B cell (primary cell): ENCODE measurements at regions not wholly inside any gene's neighbourhood (a gene's known extent, or its start where the extent isn't known, plus 50 kb on each side); places are given as distances from the start of the nearest gene placed in this dataset.

Experiments used
- ATAC-seq: fragments of 200-7000 bp; cut with Tn5 transposase; one replicate; pipeline ENCODE4 v1.10.0; 2021; ENCODE audit warnings: low read depth, mild to moderate bottlenecking, moderate number of reproducible peaks, moderate library complexity
- CTCF ChIA-PET: fragments of 350-600 bp; sonication (Branson Sonifier 250); formaldehyde crosslinking; loops from one replicate; lab custom pipeline; 2021; ENCODE audit warnings: antibody characterized with exemption, inconsistent platforms; lab: Charles Lee
- POLR2A ChIA-PET: fragments of 350-600 bp; sonication (Branson Sonifier 250); formaldehyde crosslinking; loops from one replicate; lab custom pipeline; 2021; ENCODE audit warnings: antibody characterized with exemption; lab: Charles Lee
- DNase-seq: peaks from one replicate; pipeline ENCODE4 v3.0.0; 2013
- H2AFZ ChIP-seq: 2 replicates; pipeline ENCODE4 v1.6.1; 2012; ENCODE audit warnings: mild to moderate bottlenecking, low read depth, low read length; ENCODE audit not compliant: insufficient read depth, poor library complexity, severe bottlenecking
- H3K27ac ChIP-seq, 2 donors: 1 replicate in 1 of 2; 2 replicates in 1 of 2; pipeline ENCODE4 v1.5.1; 2012 to 2013; ENCODE audit warnings: low read length in 2 of 2, mild to moderate bottlenecking in 2 of 2, moderate library complexity in 1 of 2
- H3K27me3 ChIP-seq, 4 experiments: fragments of 200-600 bp in 1 of 4; sonication (generic) in 1 of 4; replicated peaks in 1 of 4; 1 replicate in 2 of 4; 2 replicates in 2 of 4; pipeline versions ENCODE4 v1.6.1 to v1.7.0; 2013 to 2016; ENCODE audit warnings: low read length in 3 of 4, mild to moderate bottlenecking in 2 of 4, mixed read lengths in 1 of 4, moderate library complexity in 1 of 4; ENCODE audit not compliant: insufficient read depth in 4 of 4, control insufficient read depth in 3 of 4; ENCODE audit errors: control extremely low read depth in 1 of 4
- H3K36me3 ChIP-seq, 2 experiments: replicated peaks in 1 of 2; 1 replicate in 1 of 2; 2 replicates in 1 of 2; pipeline versions ENCODE4 v1.6.1 to v1.7.1; 2013; ENCODE audit warnings: low read length in 1 of 2; ENCODE audit not compliant: insufficient read depth in 2 of 2, control insufficient read depth in 1 of 2; ENCODE audit errors: control extremely low read depth in 1 of 2, extremely low read depth in 1 of 2
- H3K4me1 ChIP-seq, 2 donors: fragments of 200-600 bp in 1 of 2; sonication (generic) in 1 of 2; 1 replicate in 1 of 2; 2 replicates in 1 of 2; pipeline versions ENCODE4 v1.5.1 to v1.6.1; 2013 to 2017; ENCODE audit warnings: low read length in 2 of 2; ENCODE audit not compliant: control insufficient read depth in 2 of 2, insufficient read depth in 2 of 2
- H3K4me2 ChIP-seq: replicated peaks from 2 replicates; pipeline ENCODE3; 2012; ENCODE audit warnings: mild to moderate bottlenecking, low read depth, low read length; ENCODE audit not compliant: poor library complexity, severe bottlenecking
- H3K4me3 ChIP-seq, 5 experiments: fragments of 200-600 bp in 1 of 5; sonication (generic) in 1 of 5; 1 replicate in 3 of 5; 2 replicates in 2 of 5; pipeline versions ENCODE4 v1.5.1 to v1.7.0; 2011 to 2016; ENCODE audit warnings: low read length in 4 of 5, mild to moderate bottlenecking in 4 of 5, low read depth in 2 of 5, control low read depth in 1 of 5, moderate library complexity in 1 of 5; ENCODE audit not compliant: insufficient read depth in 1 of 5; ENCODE audit errors: control extremely low read depth in 1 of 5, extremely low read depth in 1 of 5
- H3K79me2 ChIP-seq: fragments of 200-600 bp; sonication (generic); one replicate; pipeline ENCODE4 v1.6.0; 2016; ENCODE audit warnings: low read length; ENCODE audit not compliant: control insufficient read depth, insufficient read depth
- H3K9ac ChIP-seq: fragments of 200-600 bp; sonication (generic); 2 replicates; pipeline ENCODE4 v1.6.1; 2017; ENCODE audit warnings: mild to moderate bottlenecking, low read length, moderate library complexity
- H3K9me3 ChIP-seq, 3 donors: one replicate each; pipeline versions ENCODE4 v1.6.1 to v1.7.1; 2013; ENCODE audit warnings: low read length in 2 of 3; ENCODE audit not compliant: control insufficient read depth in 2 of 3, insufficient read depth in 1 of 3; ENCODE audit errors: control extremely low read depth in 1 of 3
- H4K20me1 ChIP-seq: 2 replicates; pipeline ENCODE4 v1.6.0; 2012; ENCODE audit warnings: mild to moderate bottlenecking, low read length; ENCODE audit not compliant: insufficient read depth, control insufficient read depth, poor library complexity, severe bottlenecking
- H3K27ac Mint-ChIP-seq: one replicate; pipeline ENCODE4 v1.8.0; 2021; ENCODE audit warnings: mixed read lengths
- H3K27me3 Mint-ChIP-seq: one replicate; pipeline ENCODE4 v1.8.0; 2021; ENCODE audit warnings: mixed read lengths
- H3K4me1 Mint-ChIP-seq: one replicate; pipeline ENCODE4 v1.8.0; 2021; ENCODE audit warnings: mixed read lengths
- H3K4me3 Mint-ChIP-seq: one replicate; pipeline ENCODE4 v1.8.0; 2021; ENCODE audit warnings: mixed read lengths
- H3K9me3 Mint-ChIP-seq: one replicate; pipeline ENCODE4 v1.8.0; 2022; ENCODE audit warnings: mixed read lengths; ENCODE audit not compliant: insufficient read depth
- EZH2 ChIP-seq: IDR thresholded peaks from 2 replicates; pipeline ENCODE4 v1.6.1; 2012; ENCODE audit warnings: borderline replicate concordance, low read depth, mild to moderate bottlenecking, moderate library complexity, low read length; ENCODE audit not compliant: insufficient read depth, poor library complexity, severe bottlenecking
- WGBS: methylation state at CpG from one replicate; pipeline ENCODE4 v1.1.5; 2013; ENCODE audit warnings: missing lambda C conversion rate; ENCODE audit not compliant: insufficient coverage; 5-methylcytosine and 5-hydroxymethylcytosine counted together
- intact Hi-C: fragments of 100-400 bp; cut with micrococcal nuclease; formaldehyde crosslinking; loops from one replicate; pipeline ENCODE4 v1.10.0; 2022
- TF ChIP-seq, protein P1 (sequence below): fragments of 200-600 bp; IDR thresholded peaks from one replicate; pipeline ENCODE4 v1.8.0; 2022; ENCODE audit warnings: antibody characterized with exemption, mild to moderate bottlenecking

DNA sequence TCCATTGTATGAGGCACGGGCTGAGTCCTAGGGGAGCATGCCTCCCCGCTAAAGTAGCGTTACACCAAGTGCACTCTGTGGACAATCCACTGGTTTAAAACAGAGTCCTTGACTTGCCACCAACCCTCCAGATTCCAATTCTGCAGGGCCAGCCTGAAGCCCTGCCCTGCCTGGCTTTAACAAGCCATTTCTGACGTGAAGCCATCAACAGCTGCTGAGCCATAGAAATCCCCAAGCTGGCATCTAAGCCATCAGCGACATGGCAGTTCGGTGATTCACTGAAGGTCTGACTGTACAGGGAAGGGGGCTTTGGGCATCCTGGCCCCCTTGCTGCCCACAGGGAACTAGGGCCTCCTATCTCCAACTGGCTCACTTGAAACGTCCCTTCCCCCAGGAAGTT lies 265.7 kb downstream of the UACA start:
- ATAC-seq (no peak), DNase-seq (no peak)
- WGBS, result 81% methylated on average over 7 of the region's 7 CpGs
- peaks cover 47% of the 10 kb centered on the region for H3K4me1 Mint-ChIP-seq
- Histone ChIP-seq H3K27ac (no peak overlapping the region), H3K4me3 (no peak overlapping the region), H3K4me2 (no peak overlapping the region), H3K79me2 (no peaks in the 10 kb centered on the region), H3K9me3 (no peaks in the 10 kb centered on the region), H3K27me3 (no peaks in the 10 kb centered on the region), H2AFZ (no peak overlapping the region), H3K9ac (no peak overlapping the region), H3K36me3 (no peaks in the 10 kb centered on the region), H3K4me1 (peaks cover 34 to 41% of the 10 kb centered on the region in 2 donors), H4K20me1 (no peaks in the 10 kb centered on the region)
- no peak for TF ChIP-seq EZH2
- TF ChIP-seq, protein P1, sequence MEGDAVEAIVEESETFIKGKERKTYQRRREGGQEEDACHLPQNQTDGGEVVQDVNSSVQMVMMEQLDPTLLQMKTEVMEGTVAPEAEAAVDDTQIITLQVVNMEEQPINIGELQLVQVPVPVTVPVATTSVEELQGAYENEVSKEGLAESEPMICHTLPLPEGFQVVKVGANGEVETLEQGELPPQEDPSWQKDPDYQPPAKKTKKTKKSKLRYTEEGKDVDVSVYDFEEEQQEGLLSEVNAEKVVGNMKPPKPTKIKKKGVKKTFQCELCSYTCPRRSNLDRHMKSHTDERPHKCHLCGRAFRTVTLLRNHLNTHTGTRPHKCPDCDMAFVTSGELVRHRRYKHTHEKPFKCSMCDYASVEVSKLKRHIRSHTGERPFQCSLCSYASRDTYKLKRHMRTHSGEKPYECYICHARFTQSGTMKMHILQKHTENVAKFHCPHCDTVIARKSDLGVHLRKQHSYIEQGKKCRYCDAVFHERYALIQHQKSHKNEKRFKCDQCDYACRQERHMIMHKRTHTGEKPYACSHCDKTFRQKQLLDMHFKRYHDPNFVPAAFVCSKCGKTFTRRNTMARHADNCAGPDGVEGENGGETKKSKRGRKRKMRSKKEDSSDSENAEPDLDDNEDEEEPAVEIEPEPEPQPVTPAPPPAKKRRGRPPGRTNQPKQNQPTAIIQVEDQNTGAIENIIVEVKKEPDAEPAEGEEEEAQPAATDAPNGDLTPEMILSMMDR, result no peak
- CTCF ChIA-PET, result interaction anchor here (0.5 to 2.8 kb wide), 4 partner anchors 9 to 963 kb away, joined by 3 to 19 read pairs (median 8); no protein-coding TSS in a partner anchor
- POLR2A ChIA-PET, result no interaction called here
- no peaks in the 10 kb centered on the region for H3K27me3 Mint-ChIP-seq
- intact Hi-C loops, result no loop called here
- H3K27ac Mint-ChIP-seq, result no peak overlapping the region
- no peaks in the 10 kb centered on the region for H3K9me3 Mint-ChIP-seq
- no peak overlapping the region for H3K4me3 Mint-ChIP-seq

DNA sequence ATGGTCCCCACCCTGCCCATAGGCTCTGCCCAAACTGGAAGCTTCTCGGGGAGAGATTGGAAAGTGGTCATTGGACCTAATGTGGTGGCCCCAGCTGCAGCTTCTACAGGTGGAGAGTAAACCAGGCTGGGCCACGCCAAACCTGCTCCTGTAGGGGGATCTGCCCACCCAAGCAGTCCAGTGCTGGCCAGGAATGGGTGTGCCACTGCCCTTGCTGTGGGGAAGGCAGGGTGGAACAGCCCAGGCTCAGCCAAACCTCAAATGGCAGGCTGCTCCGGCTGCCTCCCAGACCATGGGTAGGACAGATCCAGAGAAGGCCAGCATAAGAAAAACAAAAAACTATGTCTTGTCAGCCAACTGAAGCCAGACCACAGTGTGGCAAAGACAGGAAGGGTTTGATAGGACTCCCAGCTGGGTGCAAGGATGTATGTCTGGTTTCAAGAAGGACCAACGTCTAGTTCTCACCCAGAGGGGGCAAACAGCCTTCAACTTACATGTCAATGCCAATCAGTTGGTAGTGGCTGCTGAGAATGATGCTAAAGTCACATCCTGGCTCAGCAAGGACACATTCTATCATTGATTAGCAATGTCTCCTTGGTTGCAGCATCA lies 267.3 kb downstream of the UACA start:
- no peak for DNase-seq
- Histone ChIP-seq H3K4me1 (peaks cover 39 to 43% of the 10 kb centered on the region in 2 donors), H3K36me3 (no peaks in the 10 kb centered on the region), H4K20me1 (no peaks in the 10 kb centered on the region), H3K27me3 (no peaks in the 10 kb centered on the region), H2AFZ (no peak overlapping the region), H3K27ac (no peak overlapping the region), H3K9me3 (no peaks in the 10 kb centered on the region), H3K4me2 (no peak overlapping the region), H3K79me2 (no peaks in the 10 kb centered on the region), H3K9ac (no peak overlapping the region), H3K4me3 (no peak overlapping the region)
- Mint-ChIP-seq H3K4me1 (peaks cover 52% of the 10 kb centered on the region), H3K4me3 (no peak overlapping the region), H3K27ac (no peak overlapping the region), H3K27me3 (no peaks in the 10 kb centered on the region), H3K9me3 (no peaks in the 10 kb centered on the region)
- TF ChIP-seq, protein P1, result no peak
- no peak for TF ChIP-seq EZH2
- ChIA-PET CTCF (interaction anchor here (1.1 to 1.5 kb wide), 3 partner anchors 8 to 31 kb away, joined by 3 to 7 read pairs (median 4); no protein-coding TSS in a partner anchor), POLR2A (no interaction called here)
- WGBS, result 56% methylated on average over 3 of the region's 4 CpGs
- no peak for ATAC-seq
- intact Hi-C loops, result no loop called here
